ENCODE measurements at regions not wholly inside any gene's neighbourhood (a gene's known extent, or its start where the extent isn't known, plus 50 kb on each side); places are given as distances from the start of the nearest gene placed in this dataset.

GRCh38 chr5:17129093-17129849, 88.2 kb upstream of the BASP1 start:
- TF ChIP-seq CTCF (IDR thresholded peaks at IDR 0.05; ENCODE audit: low read length) = no peak
- no peak for TF ChIP-seq EZH2 (IDR thresholded peaks at IDR 0.05; ENCODE audit: borderline replicate concordance, low read length)
